IPS-18c (cell line): ENCODE measurements at regions not wholly inside any gene's neighbourhood (a gene's known extent, or its start where the extent isn't known, plus 50 kb on each side); places are given as distances from the start of the nearest gene placed in this dataset.
"Not testable (repeated sequence)": the region's sequence is repeated elsewhere in the genome, so short reads cannot be mapped to it uniquely, and the experiment has no call there.

Experiments used
- H3K4me3 ChIP-seq: 2 replicates; pipeline ENCODE4 v1.7.0; 2013; ENCODE audit warnings: low read depth, mild to moderate bottlenecking, low read length, moderate library complexity; ENCODE audit not compliant: insufficient read depth
- H3K9me3 ChIP-seq: one replicate; pipeline ENCODE4 v1.6.1; 2013; ENCODE audit warnings: mild to moderate bottlenecking, low read length, moderate library complexity; ENCODE audit not compliant: control insufficient read depth, insufficient read depth

DNA sequence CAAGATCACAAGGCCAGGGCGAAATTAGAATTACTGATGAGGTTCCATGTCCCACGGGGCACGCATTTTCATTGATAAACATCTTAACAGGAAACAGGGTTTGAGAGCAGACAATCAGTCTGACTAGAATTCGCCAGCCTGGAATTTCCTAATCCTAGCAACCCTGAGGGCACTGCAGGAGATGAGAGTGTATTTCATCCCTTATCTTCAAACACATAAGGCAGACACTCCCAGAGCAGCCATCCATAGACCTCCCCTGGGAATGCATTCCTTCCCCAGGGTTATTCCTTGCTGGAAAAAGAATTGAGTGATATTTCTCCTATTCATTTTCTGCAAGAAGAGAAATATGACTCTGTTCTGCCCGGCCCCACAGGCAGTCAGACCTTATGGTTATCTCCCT is 821.7 kb downstream of the MAT2B start:
- H3K9me3 ChIP-seq, H3K4me3 ChIP-seq: not testable (repeated sequence)

DNA sequence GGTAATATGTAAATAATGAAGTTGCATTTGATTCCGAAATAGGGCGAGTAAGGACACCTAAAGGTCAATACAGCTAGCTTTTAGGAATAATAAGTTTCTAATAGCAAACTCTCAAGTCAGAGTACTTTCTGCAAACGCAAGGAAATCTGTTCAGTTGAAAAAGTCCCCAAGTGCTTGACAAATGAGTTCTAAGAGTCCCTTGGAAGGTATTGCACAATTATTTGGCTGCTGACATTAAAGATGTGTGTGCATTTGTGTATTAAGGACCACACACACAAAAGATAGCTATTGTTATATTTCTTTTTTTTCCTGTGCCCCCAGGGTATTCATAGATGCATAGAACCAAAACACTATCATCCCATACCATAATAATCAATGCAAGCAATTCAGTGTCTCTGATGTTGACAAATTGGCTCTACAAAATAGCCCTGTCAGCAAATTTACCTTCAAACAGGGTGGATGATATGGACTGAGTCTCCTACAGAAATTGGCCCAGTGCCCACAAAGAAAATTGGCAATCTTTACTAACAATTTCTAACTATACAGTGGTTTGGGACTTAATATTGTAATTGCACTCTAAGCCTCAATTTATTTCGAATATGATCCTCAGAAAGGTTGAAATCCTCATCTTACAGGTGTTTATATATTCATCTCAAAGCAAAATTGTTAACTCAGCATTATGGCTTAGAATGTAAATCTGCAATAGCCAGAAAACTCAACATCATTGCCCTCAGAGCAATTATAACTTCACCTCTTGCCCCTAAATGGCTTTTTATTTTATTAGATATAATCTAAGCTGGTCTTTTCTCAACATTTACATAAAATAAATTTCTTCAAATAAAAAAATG is 827.2 kb downstream of the MAT2B start:
- Histone ChIP-seq H3K9me3 (no peaks in the 10 kb centered on the region), H3K4me3 (no peak overlapping the region)

DNA sequence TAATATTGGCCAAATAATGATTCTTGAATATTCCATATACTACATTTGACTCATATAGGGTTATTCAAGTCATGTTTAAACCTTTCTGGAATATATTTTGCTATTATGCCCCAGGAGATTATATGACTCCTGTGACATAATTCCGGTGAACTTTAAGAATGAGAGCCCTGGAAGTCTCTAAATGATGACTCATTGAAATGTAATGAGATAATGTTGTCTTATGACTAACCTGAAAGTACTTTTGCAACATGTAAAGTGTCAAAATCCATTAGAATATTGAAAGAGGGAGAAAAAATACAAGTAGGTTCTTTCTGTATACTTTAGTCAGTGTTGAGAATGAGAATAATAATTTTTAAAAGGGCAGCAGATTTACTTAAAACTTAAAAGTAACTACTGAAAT is 830.4 kb downstream of the MAT2B start:
- H3K4me3 ChIP-seq = no peak overlapping the region
- H3K9me3 ChIP-seq = no peaks in the 10 kb centered on the region

DNA sequence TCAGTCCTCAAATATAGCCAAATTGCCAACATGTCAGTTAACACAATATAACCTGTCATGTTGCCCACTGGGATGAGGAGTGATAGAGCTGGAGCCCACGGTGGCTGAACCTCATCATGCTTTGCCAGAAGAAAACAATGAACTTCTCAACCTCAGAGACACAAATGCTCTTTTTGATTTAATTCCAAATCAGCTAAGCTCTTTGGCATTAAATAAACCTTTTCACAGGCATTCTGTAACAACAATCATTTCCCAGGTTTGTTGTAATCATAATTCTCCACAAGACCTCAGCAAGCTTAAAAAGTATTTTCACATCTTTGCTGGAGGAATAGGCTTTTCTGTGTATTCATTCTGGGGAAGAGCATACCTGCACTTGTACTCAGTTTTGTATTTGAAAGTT is 830.9 kb downstream of the MAT2B start:
- Histone ChIP-seq H3K4me3 (no peak overlapping the region), H3K9me3 (no peaks in the 10 kb centered on the region)

DNA sequence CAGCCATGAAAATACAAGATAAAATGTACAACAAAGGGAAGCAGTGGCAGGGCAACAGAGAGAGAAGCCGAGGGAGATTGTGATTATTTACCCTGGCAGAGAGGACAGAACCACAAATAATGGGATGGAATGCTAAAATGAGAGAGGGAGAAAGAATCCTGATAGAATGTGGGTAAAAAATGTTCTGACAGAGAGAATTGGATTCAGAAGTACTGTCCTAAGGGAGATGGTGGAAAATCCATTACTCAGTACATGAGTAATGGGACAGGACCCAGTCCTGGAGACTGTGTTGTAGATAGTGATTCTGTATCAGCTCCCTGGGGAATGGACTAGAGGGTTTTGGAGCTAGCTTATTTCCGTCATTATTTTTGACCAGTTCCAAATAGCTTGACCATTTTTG is 831.5 kb downstream of the MAT2B start:
- no peak overlapping the region for H3K4me3 ChIP-seq
- H3K9me3 ChIP-seq = no peaks in the 10 kb centered on the region

DNA sequence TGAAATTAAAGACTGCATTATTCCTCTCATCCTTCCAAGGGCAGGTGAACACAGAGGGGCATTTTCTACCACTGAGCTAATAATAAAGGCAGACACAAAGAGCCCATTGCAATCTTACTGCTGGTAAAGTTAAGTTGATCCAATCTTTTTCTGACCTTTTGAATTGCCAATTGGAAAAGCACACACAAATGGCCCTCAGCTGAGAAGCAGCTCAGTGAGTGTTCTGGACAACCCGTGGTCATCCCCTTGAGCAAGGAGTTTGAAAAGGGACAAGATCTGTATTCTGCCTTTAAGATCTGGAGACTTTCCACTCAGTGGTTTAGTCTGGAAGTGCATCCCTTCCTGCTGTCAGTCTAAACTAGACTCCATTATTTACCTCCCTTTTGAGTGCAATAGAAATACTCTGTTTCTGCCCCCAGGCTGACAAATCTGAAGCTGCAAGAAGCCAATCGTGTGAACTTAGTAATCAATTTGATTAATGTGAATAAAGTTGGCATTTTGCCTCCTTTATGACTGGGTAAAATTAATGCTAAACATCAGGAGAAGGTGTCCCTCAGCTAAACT is 835.7 kb downstream of the MAT2B start:
- no peak overlapping the region for H3K4me3 ChIP-seq
- H3K9me3 ChIP-seq = no peaks in the 10 kb centered on the region

DNA sequence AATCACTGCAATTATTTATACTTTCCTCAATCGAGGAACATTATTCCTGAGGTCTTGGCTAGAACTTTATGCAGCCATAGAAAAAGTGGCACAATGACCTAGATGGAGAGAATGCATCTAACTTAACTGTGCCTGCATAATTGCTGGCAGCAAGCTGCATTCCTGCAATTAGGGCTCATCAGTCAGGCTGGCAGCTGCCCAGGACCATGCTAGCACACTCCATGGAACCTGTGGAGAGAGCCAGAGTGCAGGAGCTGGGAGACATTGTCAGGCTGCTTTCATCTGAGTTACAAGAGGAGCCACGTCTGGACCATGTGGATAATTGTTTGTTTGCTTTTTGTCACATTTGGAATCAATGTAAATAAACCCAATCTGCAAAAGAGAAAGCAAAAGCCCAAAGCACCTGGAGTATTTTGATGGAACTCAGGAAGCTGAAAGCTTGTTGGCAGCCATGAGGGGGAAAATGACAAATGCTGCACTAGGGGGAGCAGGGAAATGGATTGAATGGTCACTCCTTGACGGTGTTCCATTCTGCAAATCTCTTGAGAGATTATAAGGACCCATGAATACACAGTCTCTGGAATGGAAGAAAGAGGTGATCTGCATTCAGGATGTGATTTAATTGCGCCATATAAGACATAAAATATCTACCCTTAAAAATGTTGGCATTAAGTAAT is 839.9 kb downstream of the MAT2B start:
- H3K9me3 ChIP-seq = no peaks in the 10 kb centered on the region
- no peak overlapping the region for H3K4me3 ChIP-seq

DNA sequence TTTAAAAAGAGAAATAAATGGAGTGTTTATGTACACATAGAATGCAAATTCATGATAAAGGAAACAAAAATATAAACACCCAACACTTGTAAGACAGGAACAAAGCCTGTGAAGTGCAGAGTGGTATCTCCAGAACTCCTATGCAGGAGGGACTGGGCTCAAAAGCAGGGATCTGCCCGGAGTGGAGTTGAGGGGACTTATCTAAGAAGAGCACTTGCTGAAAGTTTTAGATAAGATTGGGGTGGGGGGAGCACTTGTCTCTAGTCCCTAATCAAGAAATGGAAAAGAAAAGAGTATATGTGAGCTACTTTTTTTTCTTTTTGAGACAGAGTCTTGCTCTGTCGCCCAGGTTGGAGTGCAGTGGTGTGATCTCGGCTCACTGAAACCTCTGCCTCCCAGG is 840.4 kb downstream of the MAT2B start:
- no peaks in the 10 kb centered on the region for H3K9me3 ChIP-seq
- H3K4me3 ChIP-seq = no peak overlapping the region

DNA sequence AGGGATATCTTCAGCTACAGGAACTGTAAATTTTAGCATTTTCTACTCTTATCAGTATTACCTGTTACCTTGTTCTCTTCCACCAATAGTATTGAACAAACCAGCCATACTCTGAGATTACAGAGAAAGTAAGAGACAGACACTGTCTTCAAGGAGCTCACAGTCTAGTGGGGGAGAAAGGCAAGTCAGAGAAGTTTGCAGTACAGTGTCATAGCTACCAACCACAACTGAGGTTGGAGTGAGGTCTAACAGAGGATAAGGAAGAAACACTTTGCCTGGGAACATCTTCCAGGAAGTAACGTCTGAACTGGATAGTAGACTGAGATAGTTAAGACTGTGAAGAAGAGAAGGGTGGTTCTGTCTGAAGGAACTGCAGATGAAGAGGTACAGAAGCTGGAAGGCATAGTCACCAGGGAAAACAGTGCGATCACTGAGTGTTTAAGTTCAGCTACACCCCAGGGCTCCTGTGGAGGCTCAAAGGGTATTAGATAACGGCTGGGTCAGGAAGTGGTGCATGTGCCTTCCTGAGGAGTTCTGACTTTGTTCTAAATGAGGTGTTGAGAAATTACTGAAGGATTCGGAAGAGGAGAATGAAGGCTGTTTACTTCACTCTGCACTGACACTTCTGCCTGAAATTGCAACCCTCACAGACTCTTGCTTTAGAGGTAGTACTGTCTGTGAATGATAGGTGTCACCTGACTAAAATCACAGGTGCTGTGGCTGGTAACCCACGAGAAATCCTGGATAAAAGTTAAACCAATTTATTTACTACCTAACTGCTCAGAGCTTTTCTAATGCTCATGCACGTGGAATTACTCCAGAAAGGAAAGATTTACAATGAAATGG is 841.6 kb downstream of the MAT2B start:
- Histone ChIP-seq H3K9me3 (no peaks in the 10 kb centered on the region), H3K4me3 (no peak overlapping the region)

DNA sequence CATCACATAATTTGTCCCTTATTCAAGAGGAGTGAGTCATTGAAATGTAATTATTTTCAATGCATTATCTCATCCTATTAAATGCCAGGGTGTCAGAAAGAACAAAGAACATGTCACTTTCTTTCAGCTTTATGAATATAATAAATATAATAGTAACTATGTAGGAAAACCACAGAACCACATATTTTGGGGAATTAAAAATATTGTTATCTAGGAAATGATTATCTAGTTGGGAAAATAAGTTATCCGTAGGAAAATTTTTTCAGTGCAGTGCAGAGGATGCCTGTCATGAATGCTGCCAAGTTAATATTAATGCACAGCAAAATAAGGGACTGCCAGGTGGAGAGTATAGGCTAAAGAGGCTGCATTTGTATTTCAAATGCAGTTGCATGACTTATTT is 844.8 kb downstream of the MAT2B start:
- Histone ChIP-seq H3K4me3 (no peak overlapping the region), H3K9me3 (no peaks in the 10 kb centered on the region)

DNA sequence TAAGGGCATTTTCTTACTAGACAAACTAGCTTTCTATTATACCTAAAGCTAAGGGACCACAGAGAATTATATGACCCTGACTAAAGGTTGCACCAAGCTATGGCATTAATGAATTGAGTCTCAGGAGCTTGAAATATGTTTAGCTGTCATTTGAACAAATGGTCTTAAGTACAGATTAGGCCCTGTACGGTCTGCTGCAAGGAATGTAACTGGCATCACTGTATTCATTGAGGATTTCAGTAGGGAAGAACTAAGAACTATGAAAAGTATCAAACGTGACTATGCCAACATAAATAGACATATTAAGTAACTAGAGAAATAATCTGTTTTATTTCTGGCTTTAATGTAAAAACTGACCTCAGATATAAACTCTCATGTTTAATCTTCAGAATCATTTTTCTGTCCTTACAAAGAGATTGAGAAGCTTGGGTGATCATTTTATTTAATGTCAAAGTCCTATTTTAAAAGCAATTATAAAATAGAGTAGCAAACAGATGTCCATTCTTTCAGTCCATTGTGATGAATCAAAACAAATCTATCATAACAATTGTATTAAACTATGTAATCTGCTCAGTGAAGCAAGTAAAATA is 845.9 kb downstream of the MAT2B start:
- Histone ChIP-seq H3K9me3 (no peaks in the 10 kb centered on the region), H3K4me3 (no peak overlapping the region)

DNA sequence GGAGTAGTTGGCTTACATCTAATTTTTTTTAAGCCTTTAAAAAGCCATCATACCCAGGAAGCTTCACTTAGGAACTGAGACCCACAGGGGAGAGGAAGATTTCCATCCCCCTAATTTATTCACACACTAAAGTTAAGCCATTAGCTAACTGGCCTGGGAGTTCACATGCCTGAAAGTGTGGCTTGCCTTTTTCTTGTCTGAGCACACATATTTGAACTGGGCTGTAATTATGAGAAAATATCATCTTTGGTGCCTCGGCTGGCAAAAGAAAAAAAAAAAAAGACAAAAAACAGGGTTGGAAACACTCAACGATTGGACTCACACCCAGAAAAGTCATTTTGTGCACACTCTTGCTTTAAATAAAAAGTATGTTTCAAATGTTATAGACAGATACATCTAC is 847.3 kb downstream of the MAT2B start:
- no peak overlapping the region for H3K4me3 ChIP-seq
- no peaks in the 10 kb centered on the region for H3K9me3 ChIP-seq

DNA sequence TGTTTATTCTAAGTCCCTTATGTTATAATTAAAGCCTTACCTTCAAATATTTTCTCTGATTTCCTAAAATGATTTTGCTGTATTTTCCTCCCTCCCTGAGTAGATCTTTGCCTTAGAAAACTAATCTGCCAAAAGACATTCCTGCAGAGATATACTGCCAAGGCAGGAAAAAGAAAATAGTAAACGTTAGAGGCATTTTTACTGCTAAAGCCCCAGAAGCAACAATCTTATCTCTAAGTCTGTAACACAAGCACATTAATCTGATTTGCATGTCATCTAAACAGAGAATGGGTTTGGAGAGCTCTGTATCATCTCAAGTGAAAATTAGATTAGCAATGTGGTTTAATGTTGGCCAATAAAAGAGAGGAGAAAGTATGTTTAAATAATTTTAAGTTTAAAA is 847.7 kb downstream of the MAT2B start:
- Histone ChIP-seq H3K9me3 (no peaks in the 10 kb centered on the region), H3K4me3 (no peak overlapping the region)

DNA sequence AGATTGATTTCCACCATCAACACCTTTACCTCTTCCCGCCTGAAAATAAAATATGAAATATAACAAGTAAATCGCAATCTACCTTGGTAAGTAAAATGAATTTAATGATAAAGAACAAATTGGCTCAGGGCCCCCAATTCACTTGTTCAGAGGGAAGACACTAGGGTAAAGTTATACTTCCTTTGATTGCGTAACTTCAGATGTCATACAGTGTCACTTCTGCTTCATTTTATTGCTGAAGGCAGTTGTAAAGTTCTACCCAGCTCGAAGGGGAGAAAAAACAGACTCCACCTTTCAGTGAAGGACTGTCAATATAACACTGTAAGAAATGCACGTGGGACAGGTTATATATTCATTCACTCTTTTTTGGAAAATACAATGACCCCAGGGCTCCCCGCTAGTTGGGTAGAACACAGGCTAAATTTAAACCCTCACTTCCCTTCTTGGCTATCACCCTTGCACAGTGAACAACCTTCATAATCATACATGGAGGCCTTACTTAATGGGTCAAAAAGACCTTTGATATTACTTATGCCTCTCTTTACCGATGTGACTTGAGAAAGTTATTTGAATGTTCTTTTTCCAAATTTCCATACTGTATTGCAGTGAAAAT is 848.8 kb downstream of the MAT2B start:
- H3K4me3 ChIP-seq = no peak overlapping the region
- H3K9me3 ChIP-seq = no peaks in the 10 kb centered on the region

DNA sequence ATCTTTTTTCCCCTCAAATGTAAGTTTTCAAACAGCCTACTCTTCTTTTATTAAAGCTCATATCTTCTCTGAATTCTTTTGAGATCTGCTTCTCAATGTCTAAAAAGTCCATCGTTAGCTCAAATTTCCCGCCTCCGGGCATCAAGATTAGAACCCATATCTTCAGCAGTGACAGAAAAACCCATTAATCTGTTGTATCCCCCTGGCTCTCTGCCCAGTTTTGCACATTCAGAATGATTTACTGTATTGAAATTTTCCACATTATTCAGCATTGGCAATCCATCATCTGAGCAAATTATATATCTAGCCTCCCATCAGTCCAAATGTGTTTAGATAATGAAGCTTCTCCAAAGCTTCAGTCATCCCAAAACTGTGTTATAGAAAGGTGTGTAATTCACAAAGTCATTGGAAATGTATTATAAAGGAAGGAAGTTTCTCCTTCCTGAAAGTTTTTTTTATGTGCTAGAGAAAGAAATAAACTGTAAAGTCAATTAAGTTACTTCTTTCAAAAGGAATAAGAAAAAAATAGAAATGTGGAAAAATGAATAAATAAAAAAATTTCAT is 849.9 kb downstream of the MAT2B start:
- Histone ChIP-seq H3K4me3 (no peak overlapping the region), H3K9me3 (no peaks in the 10 kb centered on the region)

DNA sequence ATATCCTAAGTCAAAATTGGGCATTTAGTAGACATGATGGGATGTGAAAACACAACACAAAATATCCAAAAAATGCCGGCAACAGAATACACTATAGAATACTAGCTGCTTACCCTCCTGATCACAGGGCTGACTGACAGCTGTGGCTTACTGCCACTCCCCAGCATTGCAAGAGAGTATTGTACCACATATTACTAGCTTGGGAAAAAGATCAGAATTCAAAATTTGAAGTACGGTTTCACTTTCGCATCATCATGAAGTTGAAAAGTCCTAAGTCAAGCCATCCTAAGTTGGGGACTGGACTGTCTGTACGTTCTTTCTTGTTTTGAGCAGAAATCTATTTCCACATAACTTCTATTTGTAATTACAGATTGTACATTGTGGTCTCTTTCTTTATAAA is 851.4 kb downstream of the MAT2B start:
- H3K9me3 ChIP-seq = no peaks in the 10 kb centered on the region
- no peak overlapping the region for H3K4me3 ChIP-seq
